PC-3 (cell line): ENCODE measurements at regions not wholly inside any gene's neighbourhood (a gene's known extent, or its start where the extent isn't known, plus 50 kb on each side); places are given as distances from the start of the nearest gene placed in this dataset.

ENCODE experiments used
- ATAC-seq: fragments of 200-7000 bp; cut with Tn5 transposase; 2 replicates; pipeline ENCODE4 v1.9.1; 2020; ENCODE audit warnings: mild to moderate bottlenecking, moderate library complexity
- BruUV-seq: library from RNA; stranded (reverse); fragments of 400-500 nt; replicated peaks from 2 replicates; lab custom pipeline; 2021; lab: Mats Ljungman, UMichigan
- CTCF ChIA-PET: fragments of 300-600 bp; sonication (Branson Sonifier 250); formaldehyde crosslinking; loops from one replicate; lab custom pipeline; 2022; ENCODE audit warnings: antibody characterized with exemption; lab: Charles Lee
- POLR2A ChIA-PET: fragments of 300-600 bp; sonication (Branson Sonifier 250); formaldehyde crosslinking; loops from one replicate; lab custom pipeline; 2022; ENCODE audit warnings: antibody characterized with exemption; ENCODE audit not compliant: unreplicated experiment; lab: Charles Lee
- DNase-seq: peaks from one replicate; pipeline ENCODE4 v3.0.0-alpha.2; 2015
- H2AFZ ChIP-seq: fragments of 300-600 bp; sonication (generic); 2 replicates; pipeline ENCODE4 v1.6.0; 2016; ENCODE audit warnings: antibody characterized with exemption, low read length
- H3F3A ChIP-seq: fragments of 300-600 bp; sonication (generic); one replicate; pipeline ENCODE4 v1.6.0; 2017; ENCODE audit warnings: antibody characterized with exemption, low read length, control low read depth, mild to moderate bottlenecking; ENCODE audit not compliant: unreplicated experiment
- H3K27ac ChIP-seq: fragments of 300-600 bp; sonication (generic); 2 replicates; pipeline ENCODE4 v1.5.1; 2016; ENCODE audit warnings: mild to moderate bottlenecking, low read length
- H3K27me3 ChIP-seq: fragments of 300-600 bp; sonication (generic); 2 replicates; pipeline ENCODE4 v1.6.1; 2016; ENCODE audit warnings: low read length, mixed read lengths
- H3K36me3 ChIP-seq: fragments of 300-600 bp; sonication (generic); 2 replicates; pipeline ENCODE4 v1.6.1; 2016; ENCODE audit warnings: low read depth, mixed run types, low read length, mixed read lengths
- H3K4me1 ChIP-seq: fragments of 300-600 bp; sonication (generic); 2 replicates; pipeline ENCODE4 v1.5.1; 2016; ENCODE audit warnings: low read length; ENCODE audit not compliant: insufficient read depth
- H3K4me2 ChIP-seq: fragments of 300-600 bp; sonication (generic); 2 replicates; pipeline ENCODE4 v1.6.0; 2016; ENCODE audit warnings: low read length
- H3K4me3 ChIP-seq: fragments of 300-600 bp; sonication (generic); 2 replicates; pipeline ENCODE4 v1.5.1; 2016; ENCODE audit warnings: mild to moderate bottlenecking, low read length, mixed read lengths
- H3K79me2 ChIP-seq: fragments of 300-600 bp; sonication (generic); 2 replicates; pipeline ENCODE4 v1.6.1; 2017; ENCODE audit warnings: low read length, mixed read lengths
- H3K9ac ChIP-seq: fragments of 300-600 bp; sonication (generic); 2 replicates; pipeline ENCODE4 v1.6.0; 2016; ENCODE audit warnings: mild to moderate bottlenecking, low read length
- H3K9me2 ChIP-seq: fragments of 300-600 bp; sonication (generic); replicated peaks from 2 replicates; pipeline ENCODE4 v1.6.1; 2016; ENCODE audit warnings: mixed run types, low read length, mixed read lengths
- H3K9me3 ChIP-seq: fragments of 300-600 bp; sonication (generic); 2 replicates; pipeline ENCODE4 v1.6.1; 2016; ENCODE audit warnings: low read length, mixed read lengths
- H4K20me1 ChIP-seq: fragments of 300-600 bp; sonication (generic); 2 replicates; pipeline ENCODE4 v1.6.1; 2016; ENCODE audit warnings: low read length, mixed read lengths
- CTCF ChIP-seq: fragments of 300-600 bp; sonication (generic); conservative IDR thresholded peaks from 2 replicates; pipeline ENCODE4 v1.5.1; 2017; ENCODE audit warnings: antibody characterized with exemption, low read depth, mild to moderate bottlenecking, low read length
- EZH2 ChIP-seq: fragments of 300-600 bp; sonication (generic); IDR thresholded peaks from one replicate; pipeline ENCODE4 v1.6.1; 2017; ENCODE audit warnings: antibody characterized with exemption, mild to moderate bottlenecking, low read length; ENCODE audit not compliant: unreplicated experiment
- EZH2phosphoT487 ChIP-seq: fragments of 300-600 bp; sonication (generic); IDR thresholded peaks from 2 replicates; pipeline ENCODE4 v1.6.1; 2018; ENCODE audit warnings: mild to moderate bottlenecking, antibody characterized with exemption, low read length, borderline replicate concordance
- intact Hi-C: fragments of 100-400 bp; cut with micrococcal nuclease; formaldehyde crosslinking; loops from 2 replicates; pipeline ENCODE4 v1.9.0; 2023

DNA sequence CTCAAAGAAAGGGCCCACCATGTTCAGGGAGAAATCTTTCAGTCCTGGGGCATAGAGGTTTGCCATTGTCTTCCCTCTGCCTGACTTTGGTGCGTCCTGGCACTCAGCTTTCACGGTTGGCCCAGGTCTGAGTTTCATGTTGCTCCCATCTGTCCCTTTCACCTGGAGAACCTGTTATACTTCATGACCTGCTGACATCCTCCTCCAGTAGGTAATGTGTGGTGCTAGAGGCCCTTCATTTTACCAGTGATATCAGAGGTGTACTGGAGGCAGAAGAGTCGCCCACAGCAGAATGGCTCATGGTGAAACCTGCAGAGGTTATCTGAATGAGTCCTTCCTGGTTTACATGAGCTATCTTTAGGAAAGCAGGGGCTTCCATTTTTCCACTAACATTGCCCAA is 128.8 kb upstream of the DLX2 start:
- ChIA-PET POLR2A (interaction anchor here (0.5 to 0.6 kb wide), 2 partner anchors 15 to 221 kb away, joined by 4 to 6 read pairs; no protein-coding TSS in a partner anchor), CTCF (interaction anchor here (0.6 to 0.7 kb wide), 5 partner anchors 104 to 412 kb away, joined by 3 to 5 read pairs (median 3); partner anchors contain the start of gene ITGA6)
- Histone ChIP-seq H3K27ac (peak overlapping the region; percentile 72), H3K9ac (no peak overlapping the region; the same call in 1 of the 2 replicates), H3K9me3 (no peaks in the 10 kb centered on the region), H2AFZ (peak overlapping the region; percentile 52), H3K4me2 (peak overlapping the region; percentile 62), H3K4me1 (peaks cover 32% of the 10 kb centered on the region), H3K36me3 (no peaks in the 10 kb centered on the region), H3K27me3 (no peaks in the 10 kb centered on the region), H4K20me1 (no peaks in the 10 kb centered on the region), H3F3A (no peaks in the 10 kb centered on the region), H3K4me3 (no peak overlapping the region), H3K9me2 (no peaks in the 10 kb centered on the region), H3K79me2 (no peaks in the 10 kb centered on the region)
- no peak for DNase-seq
- BruUV-seq: no TSS peak
- intact Hi-C loops: loop anchor here (5.0 kb wide), 1 partner anchor 54 kb away; no protein-coding TSS in a partner anchor
- peak; percentile 41 for ATAC-seq
- TF ChIP-seq EZH2: no peak
- TF ChIP-seq CTCF: no peak
- TF ChIP-seq EZH2phosphoT487: no peak

- no TSS peak for BruUV-seq
- Histone ChIP-seq H3K9ac (no peak overlapping the region), H3K4me3 (no peak overlapping the region), H3K27me3 (no peaks in the 10 kb centered on the region), H2AFZ (peak overlapping the region; percentile 49; the same call in 1 of the 2 replicates), H3K4me2 (peak overlapping the region; percentile 62), H3F3A (no peaks in the 10 kb centered on the region), H3K9me2 (no peaks in the 10 kb centered on the region), H3K27ac (peak overlapping the region; percentile 45), H3K9me3 (no peaks in the 10 kb centered on the region), H3K36me3 (no peaks in the 10 kb centered on the region), H3K4me1 (peaks cover 32% of the 10 kb centered on the region), H3K79me2 (no peaks in the 10 kb centered on the region), H4K20me1 (no peaks in the 10 kb centered on the region)
- no peak for ATAC-seq
- TF ChIP-seq EZH2: no peak
- TF ChIP-seq CTCF: no peak
- no peak for TF ChIP-seq EZH2phosphoT487
- DNase-seq: no peak
- CTCF ChIA-PET: interaction anchor here (0.9 kb wide), 1 partner anchor 1304 kb away, joined by 10 read pairs; the partner anchor contains the start of gene GORASP2
- intact Hi-C loops: loop anchor here (5.0 kb wide), 1 partner anchor 56 kb away; no protein-coding TSS in a partner anchor
- POLR2A ChIA-PET: interaction anchor here (0.7 kb wide), 1 partner anchor 158 kb away, joined by 8 read pairs; no protein-coding TSS in a partner anchor
These were observed 130.2 kb upstream of the DLX2 start for GRCh38 chr2:172232708-172233396.
